ENCODE measurements at regions not wholly inside any gene's neighbourhood (a gene's known extent, or its start where the extent isn't known, plus 50 kb on each side); places are given as distances from the start of the nearest gene placed in this dataset.

GRCh38 chr3:137509354-137510045 lies 254.6 kb upstream of the SOX14 start:
- H3K4me3 ChIP-seq (ENCODE audit: low read length), result no peak overlapping the region
- no peak for TF ChIP-seq CTCF (conservative IDR thresholded peaks at IDR 0.05; ENCODE audit: low read depth, low read length)
- DNase-seq (ENCODE audit: low read depth), result no peak

GRCh38 chr3:137511655-137512054 lies 252.5 kb upstream of the SOX14 start:
- TF ChIP-seq CTCF (conservative IDR thresholded peaks at IDR 0.05; ENCODE audit: low read depth, low read length), result no peak
- H3K4me3 ChIP-seq (ENCODE audit: low read length), result no peak overlapping the region
- no peak for DNase-seq (ENCODE audit: low read depth)

GRCh38 chr3:137514853-137515252 lies 249.3 kb upstream of the SOX14 start:
- TF ChIP-seq CTCF (conservative IDR thresholded peaks at IDR 0.05; ENCODE audit: low read depth, low read length), result no peak
- DNase-seq (ENCODE audit: low read depth), result no peak

GRCh38 chr3:137519602-137520001 lies 244.5 kb upstream of the SOX14 start:
- no peak for DNase-seq (ENCODE audit: low read depth)
- no peak overlapping the region for H3K4me3 ChIP-seq (ENCODE audit: low read length)
- TF ChIP-seq CTCF (conservative IDR thresholded peaks at IDR 0.05; ENCODE audit: low read depth, low read length), result no peak

More at GRCh38 chr3:137514853-137515252, 249.3 kb upstream of the SOX14 start:
- H3K4me3 ChIP-seq (ENCODE audit: low read length), result no peak overlapping the region

- no peak overlapping the region for H3K4me3 ChIP-seq (ENCODE audit: low read length)
- no peak for TF ChIP-seq CTCF (conservative IDR thresholded peaks at IDR 0.05; ENCODE audit: low read depth, low read length)
- no peak for DNase-seq (ENCODE audit: low read depth)
Observed at GRCh38 chr3:137524751-137525150, 239.4 kb upstream of the SOX14 start.

GRCh38 chr3:137525471-137525870 lies 238.6 kb upstream of the SOX14 start:
- no peak overlapping the region for H3K4me3 ChIP-seq (ENCODE audit: low read length)
- no peak for DNase-seq (ENCODE audit: low read depth)
- no peak for TF ChIP-seq CTCF (conservative IDR thresholded peaks at IDR 0.05; ENCODE audit: low read depth, low read length)

- TF ChIP-seq CTCF (conservative IDR thresholded peaks at IDR 0.05; ENCODE audit: low read depth, low read length), result no peak
- no peak for DNase-seq (ENCODE audit: low read depth)
- H3K4me3 ChIP-seq (ENCODE audit: low read length), result no peak overlapping the region
Observed at GRCh38 chr3:137542049-137542448, 222.1 kb upstream of the SOX14 start.

All from retinal pigment epithelial cell (primary cell).